Stimulated activated CD8-positive, alpha-beta memory T cell treated with anti-CD3 and anti-CD28 coated beads, Interleukin-7, amount 100 ng/mL, for 48 hours (primary cell): ENCODE measurements at regions not wholly inside any gene's neighbourhood (a gene's known extent, or its start where the extent isn't known, plus 50 kb on each side); places are given as distances from the start of the nearest gene placed in this dataset.
"Not testable (repeated sequence)": the region's sequence is repeated elsewhere in the genome, so short reads cannot be mapped to it uniquely, and the experiment has no call there.

Source experiments
- DNase-seq, 2 donors: peaks; one replicate each; pipeline ENCODE4 v3.0.0-alpha.2; 2020; ENCODE audit warnings: low read depth in 1 of 2; ENCODE audit errors: extremely low read depth in 1 of 2

DNA sequence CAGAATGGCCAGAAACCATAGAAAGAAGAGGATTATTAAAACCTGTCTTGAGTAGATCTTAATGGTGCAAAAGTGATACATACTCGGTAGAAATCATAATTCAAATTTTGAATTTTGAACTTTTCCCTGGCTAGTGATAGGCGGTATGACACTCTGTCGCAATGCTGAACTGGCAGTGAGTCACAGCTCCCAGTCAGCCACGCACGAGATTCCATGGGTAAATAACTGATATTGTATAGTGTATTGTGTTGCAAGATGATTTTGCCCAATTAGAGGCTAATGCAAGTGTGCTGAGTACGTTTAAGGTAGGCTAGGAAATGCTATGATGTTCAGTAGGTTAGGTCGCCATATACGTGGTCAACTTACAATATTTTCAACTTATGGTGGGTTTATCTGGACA is 207.0 kb downstream of the SIPA1L2 start:
- no peak for DNase-seq

DNA sequence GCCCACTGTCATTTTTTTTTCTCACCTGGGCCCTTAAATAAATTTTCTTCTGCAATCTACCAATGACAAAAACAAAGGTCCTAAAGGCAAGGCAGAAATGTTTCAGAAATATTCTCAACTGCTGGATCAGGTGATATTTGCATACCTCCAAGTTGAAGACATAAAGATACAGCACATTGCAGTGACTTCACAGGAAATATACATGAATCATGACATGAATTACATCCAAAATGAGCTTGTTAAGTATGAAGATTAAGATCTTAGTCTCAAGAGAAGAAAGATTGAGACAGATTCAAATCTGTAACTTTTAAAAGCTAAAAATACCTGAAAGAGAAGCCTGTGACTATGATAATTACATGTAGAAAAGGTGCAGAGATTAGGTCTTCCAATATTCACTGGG is 207.8 kb downstream of the SIPA1L2 start:
- DNase-seq, result no peak

DNA sequence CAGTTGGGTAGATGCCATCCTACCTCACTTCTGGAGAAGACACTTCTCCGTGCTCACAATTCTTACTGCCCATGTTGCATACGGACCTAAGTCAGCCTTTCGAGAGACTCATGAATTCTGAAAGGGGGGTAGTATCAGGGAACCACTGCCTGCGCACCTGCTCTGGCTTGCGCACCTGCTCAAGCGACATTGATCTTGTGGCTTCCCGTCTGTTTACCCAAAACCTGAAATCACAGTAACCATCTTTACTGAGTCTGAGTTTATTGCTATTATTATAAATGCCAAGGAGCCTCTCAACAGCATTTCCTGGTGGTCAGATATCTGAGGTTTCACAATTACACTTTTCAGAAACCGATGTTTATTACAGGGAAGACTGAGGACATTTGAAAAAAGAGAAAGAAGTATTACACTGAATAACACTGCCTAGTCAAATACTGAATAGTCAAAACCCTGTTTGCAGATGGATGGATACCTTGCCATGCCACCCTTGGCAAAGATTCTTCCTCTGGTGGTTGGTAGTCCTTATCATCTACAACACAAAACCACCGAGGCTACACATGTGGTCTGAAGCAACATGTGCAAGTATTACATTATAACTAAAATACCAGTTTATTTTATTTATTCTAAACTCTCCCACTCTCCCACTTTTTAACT is 208.7 kb downstream of the SIPA1L2 start:
- no peak for DNase-seq

DNA sequence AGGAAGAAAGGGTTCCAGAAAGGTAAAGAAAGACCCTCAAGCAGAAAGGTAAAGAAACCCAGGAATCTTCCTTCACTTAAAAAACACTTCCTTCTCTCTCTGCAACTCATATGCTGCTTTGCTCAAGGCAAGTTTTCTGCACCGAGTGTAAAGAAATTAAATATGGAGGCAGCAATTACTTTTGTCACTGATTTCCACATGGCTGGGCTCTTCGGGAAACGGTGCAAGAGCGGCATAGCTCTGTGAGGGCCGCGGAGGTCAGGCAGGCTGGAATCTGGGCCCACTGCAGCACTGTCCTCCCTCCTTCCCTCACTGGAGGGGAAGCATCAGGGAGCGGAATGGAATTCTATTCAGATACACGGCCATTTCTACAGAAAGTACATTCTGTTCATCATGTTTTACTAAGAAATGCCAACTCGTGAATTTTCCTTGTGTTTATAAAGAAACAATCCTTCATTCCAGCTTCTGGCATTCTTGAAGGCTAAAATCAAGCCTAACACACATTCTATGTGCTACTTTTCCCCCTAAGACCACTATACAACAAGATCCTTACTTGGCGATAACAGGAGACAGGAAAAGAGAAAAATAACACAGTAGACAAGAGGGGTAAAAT is 212.2 kb downstream of the SIPA1L2 start:
- DNase-seq, result no peak

DNA sequence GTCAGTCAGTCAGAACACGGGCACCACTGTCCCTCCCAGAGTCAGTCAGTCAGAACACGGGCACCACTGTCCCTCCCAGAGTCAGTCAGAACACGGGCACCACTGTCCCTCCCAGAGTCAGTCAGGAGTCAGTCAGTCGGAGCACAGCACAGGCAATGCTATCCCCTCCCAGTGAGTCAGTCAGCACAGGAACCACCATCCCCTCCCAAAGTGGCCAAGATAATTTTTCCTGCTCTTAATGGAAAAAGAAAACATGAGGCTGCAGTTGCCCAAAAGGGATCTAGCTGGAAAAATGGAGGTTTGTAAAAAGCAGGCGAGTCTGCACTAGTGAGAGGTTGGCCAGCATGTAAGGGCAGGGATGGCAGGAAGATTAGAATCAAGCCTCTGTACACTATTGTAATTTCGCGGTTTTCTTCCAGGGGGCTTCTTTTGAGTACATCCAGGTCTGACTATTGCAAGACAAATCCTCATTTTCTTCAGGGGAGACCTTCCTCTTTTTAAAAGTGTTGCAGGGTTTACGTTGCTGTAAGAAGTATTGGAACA is 213.8 kb downstream of the SIPA1L2 start:
- no peak for DNase-seq

DNA sequence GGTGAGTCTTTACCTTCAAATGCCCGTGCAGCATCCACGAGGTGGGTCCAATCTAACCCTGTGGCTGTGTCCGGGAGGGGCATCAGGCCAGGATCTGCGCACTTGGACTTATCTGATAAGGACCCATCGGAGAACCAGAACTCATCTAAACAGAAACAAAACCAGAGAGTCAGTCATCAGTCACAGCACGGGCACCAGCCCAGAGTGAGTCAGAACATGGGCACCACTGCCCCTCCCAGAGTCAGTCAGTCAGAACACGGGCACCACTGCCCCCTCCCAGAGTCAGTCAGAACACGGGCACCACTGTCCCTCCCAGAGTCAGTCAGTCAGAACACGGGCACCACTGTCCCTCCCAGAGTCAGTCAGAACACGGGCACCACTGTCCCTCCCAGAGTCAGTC is 214.5 kb downstream of the SIPA1L2 start:
- not testable (repeated sequence) for DNase-seq

DNA sequence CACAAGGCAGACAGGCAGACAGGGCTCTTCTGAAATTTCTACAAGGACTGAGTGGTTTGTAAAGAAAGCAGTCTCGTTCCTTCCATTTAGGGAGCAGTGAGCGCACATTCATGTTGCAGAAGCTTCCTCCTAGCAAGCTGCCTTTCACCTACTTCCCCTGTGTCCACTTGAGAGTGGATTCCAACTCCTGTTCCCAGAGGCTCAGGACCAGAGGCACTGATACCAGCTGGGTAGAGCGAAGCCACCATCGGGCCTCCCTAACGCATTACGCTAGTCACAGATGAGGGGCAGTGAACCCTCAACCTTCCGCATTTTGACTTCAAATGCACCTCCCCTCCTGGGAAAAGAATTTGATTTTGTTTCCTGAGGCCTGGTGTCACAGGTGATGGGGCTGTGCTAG is 215.8 kb downstream of the SIPA1L2 start:
- no peak for DNase-seq

DNA sequence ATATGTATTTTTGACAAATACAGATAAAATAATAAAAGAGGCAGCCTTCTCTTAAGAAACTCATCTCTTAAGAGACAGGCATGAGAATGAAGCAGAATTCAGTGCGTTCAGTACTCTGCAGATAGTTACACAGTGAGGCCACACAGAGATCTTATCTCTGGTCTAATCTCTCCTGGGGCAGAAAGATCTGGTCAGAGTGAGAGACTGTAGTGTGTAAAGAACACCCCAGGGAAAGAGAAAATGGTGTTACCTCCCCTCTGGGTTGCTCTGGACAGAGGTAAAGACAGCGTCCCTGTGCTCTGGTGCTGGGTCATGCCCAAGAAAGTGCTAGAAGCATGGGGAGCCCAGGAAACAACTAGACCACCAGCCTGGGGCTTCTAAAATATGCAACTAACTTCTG is 216.3 kb downstream of the SIPA1L2 start:
- no peak for DNase-seq

DNA sequence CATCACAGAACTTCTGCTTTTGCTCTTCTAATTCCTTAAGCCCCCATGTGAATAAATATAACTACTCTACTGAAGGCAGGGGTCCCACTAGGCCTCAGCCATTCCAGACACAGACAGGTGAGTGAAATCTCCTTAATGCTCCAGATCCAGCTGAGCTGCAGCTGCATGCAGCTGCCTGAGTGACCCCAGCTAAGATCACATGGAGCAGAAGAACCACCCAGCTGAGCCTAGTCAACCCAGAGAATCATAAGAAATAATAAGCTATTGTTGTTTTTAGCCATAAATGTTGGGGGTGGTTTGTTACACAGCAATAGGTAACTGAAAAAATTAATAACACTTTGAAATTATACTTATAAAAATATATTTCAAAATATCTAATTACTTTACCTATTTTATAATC is 220.3 kb downstream of the SIPA1L2 start:
- no peak for DNase-seq

DNA sequence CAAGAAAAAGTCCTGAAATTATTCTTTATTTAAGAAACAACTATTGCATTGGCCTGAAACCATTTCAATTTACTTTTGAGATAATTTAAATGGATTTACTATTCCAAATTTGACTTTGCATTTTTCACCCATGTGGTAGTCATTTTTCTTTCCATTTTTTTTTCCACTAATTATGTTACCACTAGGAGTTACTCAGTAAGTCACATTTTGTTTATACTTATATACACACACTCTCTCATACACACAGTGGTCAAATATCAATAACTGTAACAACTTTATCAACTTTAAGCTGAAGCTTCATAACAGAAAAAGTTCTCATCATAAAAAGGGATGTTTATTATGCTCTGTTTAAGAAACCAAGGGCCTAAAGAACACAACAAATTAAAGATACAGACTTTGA is 222.8 kb downstream of the SIPA1L2 start:
- no peak for DNase-seq

DNA sequence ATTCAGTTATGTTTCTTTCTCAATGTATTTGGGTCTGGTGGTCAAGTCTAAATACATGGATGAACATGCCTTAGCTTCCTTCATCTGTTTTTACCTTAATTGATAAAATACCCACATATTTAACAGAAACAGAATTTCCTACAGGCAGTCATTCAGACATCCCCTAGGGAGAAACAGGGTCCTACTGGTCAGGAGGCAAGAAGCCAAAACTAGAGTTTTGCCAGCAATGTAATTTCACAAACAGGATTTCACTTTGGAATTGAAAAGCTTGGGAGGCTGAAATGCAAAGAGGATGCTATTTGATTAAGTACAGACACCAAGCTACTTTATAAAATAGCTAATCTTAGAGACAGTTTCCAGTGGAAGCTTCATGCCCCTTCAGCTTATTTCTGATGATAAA is 224.2 kb downstream of the SIPA1L2 start:
- no peak for DNase-seq

DNA sequence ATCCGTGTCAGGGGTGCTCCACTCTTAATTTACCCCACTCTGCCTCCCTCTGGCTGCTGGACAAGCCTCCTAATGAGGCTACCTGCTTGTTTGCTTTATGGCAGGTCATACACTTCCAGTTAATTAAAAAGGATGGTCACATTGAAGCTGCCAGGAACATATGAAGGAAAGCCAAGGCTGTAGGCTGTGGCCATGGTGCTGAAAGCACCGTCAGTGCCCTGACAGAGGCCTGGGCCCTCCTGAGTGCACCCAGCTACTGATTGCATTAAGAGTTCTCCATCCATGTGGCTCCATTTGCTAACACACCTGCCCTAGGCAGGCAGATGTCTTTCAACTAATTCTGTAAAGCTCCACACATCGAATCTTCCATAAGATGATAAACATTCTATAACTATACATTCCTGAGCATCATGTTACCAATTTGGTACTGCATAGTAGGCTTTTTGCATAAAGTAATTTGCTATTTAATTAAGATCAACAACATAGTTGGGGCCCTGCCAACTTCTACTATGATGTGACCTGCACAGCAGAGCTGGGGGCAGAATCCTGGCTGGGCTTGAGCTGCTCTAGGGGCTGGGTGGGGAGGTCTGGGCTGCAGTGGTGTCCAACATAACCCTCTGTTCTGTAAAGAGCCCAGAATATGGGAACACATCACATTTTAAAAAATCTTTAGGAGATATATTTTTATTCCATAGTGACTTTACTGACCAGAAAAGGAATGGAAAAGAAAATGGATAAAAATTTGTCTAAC is 224.8 kb downstream of the SIPA1L2 start:
- no peak for DNase-seq

DNA sequence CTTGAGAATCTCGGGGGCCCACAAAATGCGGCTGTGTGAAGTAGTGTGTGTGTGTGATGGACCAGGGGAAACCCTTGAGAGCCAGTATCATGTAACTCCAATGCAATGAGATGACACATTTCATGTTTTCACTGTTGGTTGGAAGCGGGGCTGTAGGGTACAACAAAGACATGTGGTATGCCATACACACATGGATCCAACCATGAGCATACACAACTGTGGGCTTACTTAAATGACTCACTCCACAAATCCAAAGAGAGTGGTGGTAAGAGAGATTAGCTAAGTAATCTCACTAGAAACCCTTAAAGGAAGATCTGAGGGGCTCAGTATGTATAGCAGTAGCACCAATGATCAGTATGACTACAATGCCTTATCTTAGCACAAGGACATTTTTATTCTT is 225.7 kb downstream of the SIPA1L2 start:
- no peak for DNase-seq

DNA sequence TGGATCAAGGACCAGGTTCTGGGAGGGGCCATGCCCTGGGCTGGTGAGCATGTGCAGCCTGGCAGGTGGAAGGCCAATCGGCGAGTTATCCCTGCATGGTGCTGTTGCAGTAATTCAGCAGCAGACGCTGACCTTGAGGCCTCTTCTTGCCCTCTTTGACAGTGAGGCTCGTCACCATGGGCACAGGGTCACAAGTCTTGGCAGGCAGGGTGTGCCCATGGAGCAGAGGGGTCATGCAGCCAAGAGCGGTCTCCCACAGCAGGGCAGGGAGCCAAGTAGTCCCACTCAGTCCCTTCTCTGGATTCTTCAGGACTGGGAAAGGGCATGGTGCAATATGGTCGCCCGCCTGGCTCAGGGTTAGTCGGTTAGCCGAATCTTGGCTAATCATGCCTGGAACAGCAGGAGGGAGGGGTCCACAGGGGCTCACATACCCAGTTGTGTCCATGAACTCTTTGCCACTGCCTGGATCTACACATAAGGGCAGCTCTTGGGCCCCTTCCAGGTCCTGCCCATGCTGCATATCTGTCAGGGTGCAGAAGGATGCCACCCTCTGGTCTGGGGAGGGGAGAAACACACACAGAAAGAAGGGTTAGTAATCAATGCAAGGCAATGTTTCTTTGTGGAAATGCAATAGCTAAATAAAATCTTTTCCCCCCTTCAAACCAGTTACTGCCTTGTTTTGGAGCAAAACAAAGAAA is 226.8 kb downstream of the SIPA1L2 start:
- no peak for DNase-seq

DNA sequence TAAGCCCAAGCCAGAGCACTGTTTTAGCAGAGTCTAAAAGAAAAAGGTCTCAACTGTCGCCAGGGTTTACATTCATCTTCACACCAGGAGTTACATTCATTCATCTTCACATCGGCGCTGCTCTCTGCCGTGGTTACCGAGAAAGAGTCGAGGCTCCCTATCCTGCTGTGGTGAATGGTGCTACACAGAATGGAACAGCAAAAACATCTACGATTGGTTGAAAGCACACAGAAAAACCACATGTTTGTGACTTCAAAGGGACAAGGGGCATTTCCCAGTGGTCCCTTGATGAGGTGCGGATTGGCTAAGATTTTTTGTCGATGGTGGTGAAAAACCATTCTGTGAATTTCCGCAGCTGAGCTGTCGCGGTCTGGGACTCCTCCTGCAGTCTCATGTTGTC is 231.1 kb downstream of the SIPA1L2 start:
- no peak for DNase-seq

DNA sequence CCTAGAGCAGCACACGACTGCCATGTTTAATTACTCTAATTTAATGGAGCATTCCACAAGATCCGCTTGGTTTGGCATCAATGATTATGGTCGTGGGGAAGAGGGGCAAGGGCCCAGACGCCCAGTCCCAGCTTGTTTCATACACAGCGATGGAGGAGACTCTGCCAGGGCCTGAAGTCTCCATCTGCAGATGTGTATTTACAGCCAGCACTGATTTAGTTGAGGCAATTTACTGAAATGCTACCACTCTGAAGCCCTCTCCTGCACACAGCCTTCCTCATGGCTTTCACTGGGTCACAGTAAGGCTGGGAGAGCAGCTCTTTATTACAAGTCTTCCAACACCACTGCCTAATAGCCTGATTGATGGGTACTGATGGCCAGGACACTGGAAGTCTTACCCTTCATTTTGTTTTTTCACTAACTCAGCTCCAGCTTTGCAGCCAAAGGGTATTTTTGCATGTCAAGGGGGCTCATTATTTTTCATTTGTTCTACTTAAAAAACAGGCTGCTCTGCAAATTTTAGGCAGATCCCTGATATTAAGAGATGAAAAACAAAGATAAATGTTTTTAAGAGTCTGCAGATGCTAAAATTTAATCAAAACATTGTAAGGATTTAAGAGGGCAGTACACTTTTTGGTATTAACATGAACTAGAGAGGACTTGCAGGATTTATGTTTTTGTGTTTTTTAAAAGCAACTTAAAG is 236.3 kb downstream of the SIPA1L2 start:
- DNase-seq, result no peak

DNA sequence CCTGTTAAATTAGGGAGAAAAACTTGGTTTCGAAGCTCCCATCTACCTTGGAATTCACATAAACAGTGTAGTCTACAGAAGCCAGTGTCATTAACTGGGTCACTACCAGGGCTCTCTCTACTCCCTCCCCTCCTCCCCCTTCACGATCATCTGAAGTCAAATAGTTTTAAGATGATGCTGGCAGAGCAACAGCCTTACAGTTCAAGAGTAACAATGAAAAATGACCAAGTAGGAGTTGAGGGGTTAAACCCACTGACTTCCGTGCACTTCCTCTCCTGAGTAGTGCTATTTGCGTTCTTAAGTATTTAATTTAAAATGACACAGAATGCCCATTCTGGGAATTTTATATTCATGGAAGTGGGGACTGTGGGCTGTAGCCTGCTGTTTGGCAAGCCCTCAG is 236.9 kb downstream of the SIPA1L2 start:
- no peak for DNase-seq

DNA sequence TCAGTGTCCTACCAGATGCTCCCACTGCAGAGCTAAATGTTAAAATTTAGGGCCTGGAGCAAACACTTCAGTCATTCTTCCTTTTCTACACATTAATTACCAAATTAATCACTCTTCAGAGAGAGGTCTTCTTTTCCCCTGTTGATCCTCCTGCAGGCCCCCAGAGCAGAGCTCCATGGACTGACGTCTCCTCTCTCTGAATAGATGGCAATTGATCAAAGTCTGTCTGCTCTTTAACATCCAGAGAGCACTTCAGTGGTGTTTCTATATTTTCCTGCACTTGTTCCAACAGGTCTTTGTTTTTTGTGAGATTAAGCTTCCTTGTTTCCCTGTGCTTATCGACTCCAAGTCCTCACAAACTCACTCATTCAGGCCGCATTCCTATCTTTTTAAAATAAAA is 239.3 kb downstream of the SIPA1L2 start:
- DNase-seq, result no peak

DNA sequence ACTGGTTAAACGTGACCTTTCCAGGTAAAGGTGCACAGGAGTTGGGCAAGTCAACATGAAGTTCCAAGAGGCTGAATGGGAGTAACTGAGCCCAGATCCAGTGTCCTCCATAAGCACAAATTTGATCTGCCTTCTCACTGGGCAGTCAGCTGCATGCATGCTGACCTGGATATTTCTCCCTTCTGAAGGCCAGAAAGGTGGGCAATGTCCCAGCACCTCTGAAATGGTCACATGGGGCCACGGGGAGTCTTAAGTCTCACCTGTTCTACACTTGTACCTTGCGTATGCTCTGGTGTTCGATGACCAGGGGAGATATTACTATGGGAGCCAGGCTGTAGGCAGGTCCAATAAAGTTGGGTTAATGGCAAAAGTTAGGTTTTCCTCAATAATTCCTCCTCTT is 240.2 kb downstream of the SIPA1L2 start:
- no peak for DNase-seq

DNA sequence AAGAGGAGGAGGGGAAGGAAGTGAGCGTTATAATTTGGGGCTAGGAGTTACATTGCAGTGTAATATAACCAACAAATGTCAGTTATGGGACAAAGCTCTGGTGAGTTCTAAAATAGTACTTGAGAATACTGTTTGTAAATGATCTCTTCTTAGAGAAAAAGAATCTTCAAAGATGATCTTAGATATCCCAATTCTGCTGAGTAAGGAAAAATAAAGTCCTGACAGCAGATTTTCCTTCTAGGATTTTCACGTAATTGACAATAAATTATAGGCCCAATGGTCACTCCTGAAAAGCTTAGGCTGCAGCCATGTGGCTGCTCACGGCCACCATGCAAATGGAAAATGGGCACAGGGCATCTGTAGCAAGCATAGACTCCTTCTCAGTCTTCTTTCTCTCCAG is 241.6 kb downstream of the SIPA1L2 start:
- DNase-seq, result no peak
